Mesendoderm (in vitro differentiated cells): ENCODE measurements at regions not wholly inside any gene's neighbourhood (a gene's known extent, or its start where the extent isn't known, plus 50 kb on each side); places are given as distances from the start of the nearest gene placed in this dataset.

Experiments used
- DNase-seq: peaks from one replicate; pipeline ENCODE4 v3.0.0; 2013
- H2AK5ac ChIP-seq: 2 replicates; pipeline ENCODE4 v1.6.1; 2013; ENCODE audit warnings: low read length, inconsistent platforms
- H2BK120ac ChIP-seq: 2 replicates; pipeline ENCODE4 v1.6.1; 2013; ENCODE audit warnings: low read depth, mild to moderate bottlenecking, low read length, moderate library complexity, mixed read lengths
- H2BK15ac ChIP-seq: replicated peaks from 2 replicates; pipeline ENCODE4 v1.6.1; 2013; ENCODE audit warnings: low read depth, mild to moderate bottlenecking, moderate library complexity
- H2BK5ac ChIP-seq: 2 replicates; pipeline ENCODE4 v1.6.1; 2013; ENCODE audit warnings: low read length, inconsistent platforms
- H3K18ac ChIP-seq: 2 replicates; pipeline ENCODE4 v1.6.1; 2013; ENCODE audit warnings: mild to moderate bottlenecking, low read length, mixed read lengths
- H3K23ac ChIP-seq: one replicate; pipeline ENCODE4 v1.6.1; 2013; ENCODE audit warnings: low read length
- H3K27ac ChIP-seq: 2 replicates; pipeline ENCODE4 v1.5.1; 2013; ENCODE audit warnings: low read depth, mild to moderate bottlenecking, inconsistent platforms, low read length, moderate library complexity
- H3K27me3 ChIP-seq: 2 replicates; pipeline ENCODE4 v1.6.1; 2013; ENCODE audit warnings: low read length, control low read depth, mild to moderate bottlenecking, inconsistent platforms; ENCODE audit not compliant: insufficient read depth, poor library complexity
- H3K36me3 ChIP-seq: 2 replicates; pipeline ENCODE4 v1.6.1; 2013; ENCODE audit warnings: low read length, inconsistent platforms; ENCODE audit not compliant: control insufficient read depth, insufficient read depth
- H3K4ac ChIP-seq: one replicate; pipeline ENCODE4 v1.6.1; 2013; ENCODE audit warnings: low read depth, mild to moderate bottlenecking, low read length, moderate library complexity
- H3K4me1 ChIP-seq: 2 replicates; pipeline ENCODE4 v1.6.1; 2013; ENCODE audit warnings: low read depth, low read length, inconsistent platforms; ENCODE audit not compliant: control insufficient read depth
- H3K4me2 ChIP-seq: 2 replicates; pipeline ENCODE4 v1.6.1; 2013; ENCODE audit warnings: low read length
- H3K4me3 ChIP-seq: 2 replicates; pipeline ENCODE4 v1.5.1; 2013; ENCODE audit warnings: mild to moderate bottlenecking, low read length
- H3K56ac ChIP-seq: one replicate; pipeline ENCODE4 v1.6.1; 2013; ENCODE audit warnings: low read length
- H3K79me1 ChIP-seq: 2 replicates; pipeline ENCODE4 v1.6.1; 2013; ENCODE audit warnings: low read length, inconsistent platforms
- H3K79me2 ChIP-seq: 2 replicates; pipeline ENCODE4 v1.6.1; 2013; ENCODE audit warnings: mild to moderate bottlenecking, low read length; ENCODE audit not compliant: control insufficient read depth, insufficient read depth
- H3K9ac ChIP-seq: 2 replicates; pipeline ENCODE4 v1.6.1; 2013; ENCODE audit warnings: low read length, inconsistent platforms
- H4K5ac ChIP-seq: one replicate; pipeline ENCODE4 v1.6.1; 2013; ENCODE audit warnings: low read length
- H4K8ac ChIP-seq: one replicate; pipeline ENCODE4 v1.6.1; 2013; ENCODE audit warnings: low read depth, mild to moderate bottlenecking, control low read depth, low read length, moderate library complexity
- WGBS: extraction: QIAGEN DNeasy Blood & Tissue Kit; methylation state at CpG from one replicate; pipeline ENCODE4 v1.1.7; 2013; ENCODE audit warnings: low lambda C conversion rate, missing lambda C conversion rate; ENCODE audit not compliant: insufficient coverage; ENCODE audit errors: extremely low coverage; 5-methylcytosine and 5-hydroxymethylcytosine counted together

DNA sequence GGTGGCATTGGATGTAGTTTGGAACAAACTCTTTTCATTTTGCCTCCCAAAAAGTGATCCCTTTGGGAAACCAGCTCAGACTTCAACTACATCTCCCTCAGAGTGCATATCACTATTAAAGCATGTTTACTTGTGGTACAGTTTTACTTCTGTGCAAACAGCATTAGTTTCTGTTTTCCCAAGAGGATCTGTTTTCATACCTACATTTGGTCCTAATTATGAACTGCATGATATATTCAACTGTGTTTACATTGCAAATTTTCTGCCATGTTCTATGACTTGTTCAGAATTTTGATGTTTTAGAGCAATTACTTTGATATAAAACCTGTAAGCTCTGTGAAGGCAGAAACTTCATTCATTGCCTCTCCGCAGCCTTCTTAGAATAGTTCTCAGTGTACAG lies 681.5 kb upstream of the ACO1 start:
- no peak overlapping the region for H3K9ac ChIP-seq

DNA sequence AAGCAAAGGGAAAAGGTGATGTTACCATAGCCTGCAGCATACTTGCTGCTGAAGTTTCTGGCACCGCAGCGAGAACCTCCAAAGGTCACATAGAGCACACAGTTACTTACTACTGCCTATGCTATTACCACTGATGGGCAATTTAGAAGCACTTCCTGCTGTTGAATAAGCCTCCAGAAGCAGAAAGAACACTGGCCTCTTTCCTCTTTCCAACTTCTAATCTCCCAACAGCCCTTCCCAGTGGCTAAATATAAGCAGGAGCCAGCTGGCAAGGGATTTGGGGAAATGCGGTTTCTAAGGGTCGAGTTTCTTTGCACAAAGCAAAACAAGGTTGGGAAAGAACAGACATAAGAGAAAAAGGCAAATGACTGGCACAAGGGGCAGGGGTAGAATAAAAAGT lies 669.2 kb upstream of the ACO1 start:
- Histone ChIP-seq H3K79me1 (no peaks in the 10 kb centered on the region), H3K27me3 (no peaks in the 10 kb centered on the region), H3K23ac (no peak overlapping the region), H3K4me1 (no peaks in the 10 kb centered on the region), H3K4me2 (no peak overlapping the region), H2BK120ac (no peak overlapping the region), H2BK15ac (no peak overlapping the region), H3K79me2 (no peaks in the 10 kb centered on the region), H2BK5ac (no peak overlapping the region), H3K36me3 (no peaks in the 10 kb centered on the region), H3K56ac (no peak overlapping the region), H3K18ac (no peak overlapping the region), H4K5ac (no peak overlapping the region), H2AK5ac (no peak overlapping the region), H3K4me3 (no peak overlapping the region), H4K8ac (no peak overlapping the region), H3K4ac (no peak overlapping the region), H3K27ac (no peak overlapping the region), H3K9ac (no peak overlapping the region)
- DNase-seq, result no peak
- no CpG with 5 or more reads among the region's 4 CpGs for WGBS

More for the DNA sequence above, 681.5 kb upstream of the ACO1 start:
- H3K27me3 ChIP-seq, result no peaks in the 10 kb centered on the region
- H2AK5ac ChIP-seq, result no peak overlapping the region
- H3K4me2 ChIP-seq, result no peak overlapping the region
- no peak overlapping the region for H4K8ac ChIP-seq
- DNase-seq, result no peak
- no peaks in the 10 kb centered on the region for H3K4me1 ChIP-seq
- no peaks in the 10 kb centered on the region for H3K79me1 ChIP-seq
- H3K56ac ChIP-seq, result no peak overlapping the region
- H3K36me3 ChIP-seq, result no peaks in the 10 kb centered on the region
- H4K5ac ChIP-seq, result no peak overlapping the region
- H3K4me3 ChIP-seq, result no peak overlapping the region
- H2BK120ac ChIP-seq, result no peak overlapping the region
- H3K4ac ChIP-seq, result no peak overlapping the region
- H3K18ac ChIP-seq, result no peak overlapping the region
- no peak overlapping the region for H3K27ac ChIP-seq
- H3K79me2 ChIP-seq, result no peaks in the 10 kb centered on the region
- WGBS, result no CpG with 5 or more reads among the region's 1 CpG
- H3K23ac ChIP-seq, result no peak overlapping the region
- no peak overlapping the region for H2BK5ac ChIP-seq
- H2BK15ac ChIP-seq, result no peak overlapping the region

DNA sequence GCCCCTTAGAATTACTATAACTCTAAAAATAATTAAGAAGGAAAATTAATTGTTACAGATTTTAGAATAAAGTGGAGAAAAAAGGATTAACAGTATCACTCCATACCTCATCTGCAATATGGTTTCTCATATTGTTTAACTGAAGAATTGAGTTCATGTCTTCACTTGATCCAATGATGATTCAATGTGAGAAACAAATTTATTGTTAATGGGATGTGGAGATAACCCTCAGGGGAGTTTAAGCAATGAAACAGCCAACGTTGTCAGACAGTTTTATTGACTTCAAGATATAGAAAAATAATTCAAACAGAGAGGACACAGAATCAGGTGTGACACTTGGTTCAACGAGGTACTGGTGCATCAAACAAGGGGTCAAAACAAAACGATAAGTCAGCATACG lies 665.2 kb upstream of the ACO1 start:
- no peaks in the 10 kb centered on the region for H3K79me1 ChIP-seq
- no peak for DNase-seq
- WGBS, result no CpG with 5 or more reads among the region's 4 CpGs
- no peaks in the 10 kb centered on the region for H3K4me1 ChIP-seq
- H3K9ac ChIP-seq, result no peak overlapping the region
- no peak overlapping the region for H3K4ac ChIP-seq
- H4K8ac ChIP-seq, result no peak overlapping the region
- H4K5ac ChIP-seq, result no peak overlapping the region
- H2BK5ac ChIP-seq, result no peak overlapping the region
- H2BK15ac ChIP-seq, result no peak overlapping the region
- H2AK5ac ChIP-seq, result no peak overlapping the region
- H3K36me3 ChIP-seq, result no peaks in the 10 kb centered on the region
- H3K27ac ChIP-seq, result no peak overlapping the region
- H3K27me3 ChIP-seq, result no peaks in the 10 kb centered on the region
- no peak overlapping the region for H3K56ac ChIP-seq
- H3K79me2 ChIP-seq, result no peaks in the 10 kb centered on the region
- no peak overlapping the region for H2BK120ac ChIP-seq
- no peak overlapping the region for H3K18ac ChIP-seq
- no peak overlapping the region for H3K4me2 ChIP-seq
- H3K23ac ChIP-seq, result no peak overlapping the region
- no peak overlapping the region for H3K4me3 ChIP-seq

DNA sequence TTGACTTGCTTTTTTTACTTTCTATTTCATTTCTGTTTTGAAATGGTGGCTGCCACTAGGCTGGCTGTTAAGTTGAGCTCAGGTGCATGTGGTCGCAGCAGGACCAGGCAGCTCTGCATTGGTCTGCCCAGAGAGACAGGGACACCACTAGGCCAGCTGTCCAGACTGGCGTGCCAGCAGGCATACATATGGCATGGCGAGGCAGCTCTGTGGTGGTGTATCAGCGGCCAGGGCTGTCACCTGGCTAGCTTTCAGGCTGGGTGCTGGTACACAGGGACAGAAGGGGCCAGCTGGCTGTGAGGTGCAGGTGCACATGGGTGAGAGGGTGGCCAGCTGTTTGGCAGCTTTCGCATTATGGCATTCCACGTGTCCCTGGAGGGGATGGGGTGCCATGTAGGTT lies 654.0 kb upstream of the ACO1 start:
- Histone ChIP-seq H3K4me3 (no peak overlapping the region), H3K79me1 (no peaks in the 10 kb centered on the region), H3K36me3 (no peaks in the 10 kb centered on the region), H2AK5ac (no peak overlapping the region), H3K4me1 (no peaks in the 10 kb centered on the region), H3K18ac (no peak overlapping the region), H4K5ac (no peak overlapping the region), H3K9ac (no peak overlapping the region), H3K23ac (no peak overlapping the region), H4K8ac (no peak overlapping the region), H2BK120ac (no peak overlapping the region), H3K4ac (no peak overlapping the region), H3K27ac (no peak overlapping the region), H3K56ac (no peak overlapping the region), H3K79me2 (no peaks in the 10 kb centered on the region), H2BK15ac (no peak overlapping the region), H3K27me3 (no peaks in the 10 kb centered on the region), H3K4me2 (no peak overlapping the region), H2BK5ac (no peak overlapping the region)
- no CpG with 5 or more reads among the region's 6 CpGs for WGBS
- no peak for DNase-seq

- Histone ChIP-seq H3K79me2 (no peaks in the 10 kb centered on the region), H2BK120ac (no peak overlapping the region), H3K4me3 (no peak overlapping the region), H3K4me2 (no peak overlapping the region), H2BK15ac (no peak overlapping the region), H2BK5ac (no peak overlapping the region), H3K36me3 (no peaks in the 10 kb centered on the region), H3K79me1 (no peaks in the 10 kb centered on the region), H2AK5ac (no peak overlapping the region), H3K4me1 (no peaks in the 10 kb centered on the region), H4K8ac (no peak overlapping the region), H3K27me3 (no peaks in the 10 kb centered on the region), H3K27ac (no peak overlapping the region), H3K23ac (no peak overlapping the region), H3K4ac (no peak overlapping the region), H3K18ac (no peak overlapping the region), H3K56ac (no peak overlapping the region), H3K9ac (no peak overlapping the region), H4K5ac (no peak overlapping the region)
- peak; percentile 18 for DNase-seq
- no CpG with 5 or more reads among the region's 3 CpGs for WGBS
These were observed 651.3 kb upstream of the ACO1 start for GRCh38 chr9:31733166-31733565.

- no peaks in the 10 kb centered on the region for H3K27me3 ChIP-seq
- no peak for DNase-seq
- no peak overlapping the region for H3K4me3 ChIP-seq
- no peak overlapping the region for H4K8ac ChIP-seq
- H3K9ac ChIP-seq, result no peak overlapping the region
- no peak overlapping the region for H3K27ac ChIP-seq
- no peaks in the 10 kb centered on the region for H3K79me1 ChIP-seq
- H2AK5ac ChIP-seq, result no peak overlapping the region
- H3K36me3 ChIP-seq, result no peaks in the 10 kb centered on the region
- no CpG with 5 or more reads among the region's 1 CpG for WGBS
- no peak overlapping the region for H4K5ac ChIP-seq
- no peak overlapping the region for H2BK5ac ChIP-seq
- H3K23ac ChIP-seq, result no peak overlapping the region
- no peak overlapping the region for H3K18ac ChIP-seq
- H3K56ac ChIP-seq, result no peak overlapping the region
- H2BK15ac ChIP-seq, result no peak overlapping the region
- H2BK120ac ChIP-seq, result no peak overlapping the region
- H3K4ac ChIP-seq, result no peak overlapping the region
- no peak overlapping the region for H3K4me2 ChIP-seq
- no peaks in the 10 kb centered on the region for H3K4me1 ChIP-seq
- no peaks in the 10 kb centered on the region for H3K79me2 ChIP-seq
These were observed 647.8 kb upstream of the ACO1 start for GRCh38 chr9:31736581-31737179.
